Osteocyte (in vitro differentiated cells): ENCODE measurements at regions not wholly inside any gene's neighbourhood (a gene's known extent, or its start where the extent isn't known, plus 50 kb on each side); places are given as distances from the start of the nearest gene placed in this dataset.

Experiments
- DNase-seq: peaks from one replicate; pipeline ENCODE4 v3.0.0; 2021; ENCODE audit warnings: mixed read lengths; ENCODE audit not compliant: unreplicated experiment; ENCODE audit errors: extremely low spot score
- H3K27ac Mint-ChIP-seq: one replicate; pipeline ENCODE4 v1.8.0; 2021; ENCODE audit warnings: mild to moderate bottlenecking, mixed read lengths; ENCODE audit not compliant: unreplicated experiment
- H3K27me3 Mint-ChIP-seq: one replicate; pipeline ENCODE4 v1.8.0; 2021; ENCODE audit warnings: mixed read lengths; ENCODE audit not compliant: unreplicated experiment
- H3K36me3 Mint-ChIP-seq: one replicate; pipeline ENCODE4 v1.8.0; 2021; ENCODE audit warnings: mixed read lengths; ENCODE audit not compliant: unreplicated experiment
- H3K4me1 Mint-ChIP-seq: one replicate; pipeline ENCODE4 v1.8.0; 2021; ENCODE audit warnings: mixed read lengths; ENCODE audit not compliant: unreplicated experiment
- H3K4me3 Mint-ChIP-seq: one replicate; pipeline ENCODE4 v1.8.0; 2021; ENCODE audit warnings: mild to moderate bottlenecking, moderate library complexity, mixed read lengths; ENCODE audit not compliant: unreplicated experiment
- H3K9me3 Mint-ChIP-seq: one replicate; pipeline ENCODE4 v1.8.0; 2021; ENCODE audit warnings: mixed read lengths; ENCODE audit not compliant: unreplicated experiment
- TF ChIP-seq, protein P1 (sequence below): fragments of 200-600 bp; sonication (generic); IDR thresholded peaks from 2 replicates; pipeline ENCODE4 v1.5.0; 2021; ENCODE audit warnings: antibody characterized with exemption, mild to moderate bottlenecking, moderate library complexity

DNA sequence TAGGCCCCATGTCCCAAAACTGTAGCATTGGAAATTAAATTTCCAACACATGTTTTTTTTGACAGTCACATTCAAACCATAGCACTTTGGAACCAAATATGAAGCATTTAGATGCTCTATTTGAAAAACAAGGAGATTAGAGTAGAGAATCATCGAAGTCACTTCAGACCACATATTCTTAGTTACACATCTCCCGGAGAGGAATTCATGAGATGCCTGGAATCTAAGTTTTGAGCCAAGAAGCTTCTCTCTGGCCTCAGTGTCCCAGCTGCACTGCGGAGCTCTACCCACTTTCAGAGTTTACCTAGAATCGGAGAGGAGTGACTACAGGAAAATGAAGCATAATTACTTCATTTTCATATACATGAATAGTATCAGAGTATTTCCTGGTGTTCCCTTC, 385.9 kb downstream of the TNS1 start:
- no peak overlapping the region for H3K4me3 Mint-ChIP-seq
- peak overlapping the region; percentile 75 for H3K27ac Mint-ChIP-seq
- no peaks in the 10 kb centered on the region for H3K36me3 Mint-ChIP-seq
- DNase-seq: no peak
- peaks cover 52% of the 10 kb centered on the region for H3K4me1 Mint-ChIP-seq
- no peaks in the 10 kb centered on the region for H3K9me3 Mint-ChIP-seq
- H3K27me3 Mint-ChIP-seq: no peaks in the 10 kb centered on the region
- TF ChIP-seq, protein P1, sequence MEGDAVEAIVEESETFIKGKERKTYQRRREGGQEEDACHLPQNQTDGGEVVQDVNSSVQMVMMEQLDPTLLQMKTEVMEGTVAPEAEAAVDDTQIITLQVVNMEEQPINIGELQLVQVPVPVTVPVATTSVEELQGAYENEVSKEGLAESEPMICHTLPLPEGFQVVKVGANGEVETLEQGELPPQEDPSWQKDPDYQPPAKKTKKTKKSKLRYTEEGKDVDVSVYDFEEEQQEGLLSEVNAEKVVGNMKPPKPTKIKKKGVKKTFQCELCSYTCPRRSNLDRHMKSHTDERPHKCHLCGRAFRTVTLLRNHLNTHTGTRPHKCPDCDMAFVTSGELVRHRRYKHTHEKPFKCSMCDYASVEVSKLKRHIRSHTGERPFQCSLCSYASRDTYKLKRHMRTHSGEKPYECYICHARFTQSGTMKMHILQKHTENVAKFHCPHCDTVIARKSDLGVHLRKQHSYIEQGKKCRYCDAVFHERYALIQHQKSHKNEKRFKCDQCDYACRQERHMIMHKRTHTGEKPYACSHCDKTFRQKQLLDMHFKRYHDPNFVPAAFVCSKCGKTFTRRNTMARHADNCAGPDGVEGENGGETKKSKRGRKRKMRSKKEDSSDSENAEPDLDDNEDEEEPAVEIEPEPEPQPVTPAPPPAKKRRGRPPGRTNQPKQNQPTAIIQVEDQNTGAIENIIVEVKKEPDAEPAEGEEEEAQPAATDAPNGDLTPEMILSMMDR: no peak

DNA sequence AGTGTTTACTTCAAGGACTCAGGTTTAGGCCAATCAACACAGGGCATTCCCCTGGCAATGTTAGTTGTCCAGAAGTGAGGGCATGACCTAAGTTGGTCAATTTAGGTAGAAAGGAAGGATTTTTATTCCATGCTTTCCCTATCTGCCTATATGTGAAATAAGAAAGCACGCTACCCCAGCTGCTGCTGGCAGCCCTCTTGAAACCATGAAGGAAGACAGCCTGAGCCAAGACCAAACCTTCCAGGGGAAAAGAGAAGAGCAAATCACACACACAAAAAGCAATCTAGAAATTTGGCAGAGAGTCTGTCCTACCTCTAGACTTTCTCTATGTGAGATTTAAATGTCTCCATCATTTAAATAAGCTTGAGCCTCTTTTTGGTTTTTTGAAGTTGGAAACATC, 387.6 kb downstream of the TNS1 start:
- H3K9me3 Mint-ChIP-seq: no peaks in the 10 kb centered on the region
- peaks cover 41% of the 10 kb centered on the region for H3K4me1 Mint-ChIP-seq
- DNase-seq: no peak
- no peaks in the 10 kb centered on the region for H3K36me3 Mint-ChIP-seq
- TF ChIP-seq, protein P1: no peak
- no peak overlapping the region for H3K27ac Mint-ChIP-seq
- peaks cover 3% of the 10 kb centered on the region for H3K27me3 Mint-ChIP-seq
- no peak overlapping the region for H3K4me3 Mint-ChIP-seq

DNA sequence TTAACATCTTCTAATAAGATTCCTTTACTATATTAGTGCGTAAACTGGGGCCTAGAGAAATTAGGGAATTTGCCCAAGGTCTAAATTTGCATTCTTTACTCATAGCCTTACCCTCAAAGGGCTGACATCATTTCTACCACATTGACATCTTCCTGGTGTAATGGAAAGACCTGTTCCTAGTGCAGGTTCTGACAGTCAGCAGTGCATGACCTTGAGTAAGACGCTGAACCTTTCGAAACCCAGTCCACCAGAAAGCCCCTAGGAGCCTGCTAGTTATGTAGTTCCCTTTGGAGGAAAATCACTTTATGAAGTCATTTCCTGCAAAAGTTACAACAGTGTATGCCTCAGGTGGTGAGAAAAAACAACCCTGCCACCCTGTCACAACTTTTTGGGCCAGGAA, 388.3 kb downstream of the TNS1 start:
- H3K27ac Mint-ChIP-seq: no peak overlapping the region
- no peaks in the 10 kb centered on the region for H3K9me3 Mint-ChIP-seq
- no peaks in the 10 kb centered on the region for H3K36me3 Mint-ChIP-seq
- H3K4me1 Mint-ChIP-seq: peaks cover 36% of the 10 kb centered on the region
- DNase-seq: no peak
- H3K27me3 Mint-ChIP-seq: peaks cover 3% of the 10 kb centered on the region
- H3K4me3 Mint-ChIP-seq: no peak overlapping the region
- TF ChIP-seq, protein P1: no peak

DNA sequence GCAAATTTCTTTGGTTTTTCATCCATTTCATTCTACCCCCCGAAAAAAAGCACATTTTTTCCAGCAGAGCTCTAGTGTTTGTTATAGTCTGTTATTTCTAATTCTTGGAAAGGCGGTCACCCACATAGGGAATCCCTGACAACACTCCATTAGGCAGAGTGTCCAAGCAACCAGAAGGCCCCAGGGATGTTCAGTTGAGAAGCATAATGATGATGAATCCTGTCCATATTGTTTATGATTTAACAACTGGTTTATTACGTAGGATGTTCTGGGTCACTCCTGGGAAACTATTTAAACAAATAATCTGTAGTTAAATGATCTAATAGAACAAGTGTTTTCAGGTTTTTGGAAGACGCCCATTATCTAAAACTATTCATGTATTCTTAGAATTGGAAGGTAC, 388.7 kb downstream of the TNS1 start:
- DNase-seq: no peak
- H3K36me3 Mint-ChIP-seq: no peaks in the 10 kb centered on the region
- TF ChIP-seq, protein P1: no peak
- H3K27ac Mint-ChIP-seq: no peak overlapping the region
- peaks cover 36% of the 10 kb centered on the region for H3K4me1 Mint-ChIP-seq
- no peaks in the 10 kb centered on the region for H3K9me3 Mint-ChIP-seq
- H3K27me3 Mint-ChIP-seq: peaks cover 3% of the 10 kb centered on the region
- H3K4me3 Mint-ChIP-seq: no peak overlapping the region

DNA sequence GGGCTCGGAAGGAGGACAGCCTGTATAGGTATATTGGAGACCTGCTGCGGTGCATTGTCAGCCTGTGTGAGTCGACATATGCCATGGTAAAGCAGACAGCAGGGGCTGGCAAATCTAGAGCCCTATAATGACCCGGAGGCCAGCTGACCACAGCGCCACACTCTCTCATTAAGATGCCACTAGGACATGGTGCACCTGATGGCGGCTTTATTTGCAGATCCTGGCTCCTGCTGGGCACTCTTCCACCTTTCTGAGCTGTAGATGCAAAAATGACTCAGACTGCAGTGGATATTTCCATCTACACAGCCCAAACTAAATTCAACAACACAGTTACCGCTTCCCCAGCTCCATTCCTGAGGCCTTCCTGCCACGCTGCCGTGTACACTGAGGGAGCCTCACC, 389.9 kb downstream of the TNS1 start:
- Mint-ChIP-seq H3K9me3 (no peaks in the 10 kb centered on the region), H3K27ac (no peak overlapping the region), H3K4me3 (no peak overlapping the region), H3K36me3 (no peaks in the 10 kb centered on the region), H3K27me3 (peaks cover 6% of the 10 kb centered on the region), H3K4me1 (peaks cover 38% of the 10 kb centered on the region)
- TF ChIP-seq, protein P1: no peak
- no peak for DNase-seq
